Neutrophil (primary cell): ENCODE measurements at regions not wholly inside any gene's neighbourhood (a gene's known extent, or its start where the extent isn't known, plus 50 kb on each side); places are given as distances from the start of the nearest gene placed in this dataset.

Experiments used
- H3K27ac ChIP-seq: fragments of 200-600 bp; sonication (generic); 2 replicates; pipeline ENCODE4 v1.5.1; 2016; ENCODE audit warnings: mild to moderate bottlenecking, moderate library complexity
- H3K27me3 ChIP-seq: fragments of 200-600 bp; sonication (generic); 2 replicates; pipeline ENCODE4 v1.6.0; 2016; ENCODE audit warnings: mild to moderate bottlenecking
- H3K36me3 ChIP-seq: fragments of 200-600 bp; sonication (generic); 2 replicates; pipeline ENCODE4 v1.5.1; 2017
- H3K4me1 ChIP-seq, 2 experiments: fragments of 200-600 bp in 1 of 2; sonication (generic) in 1 of 2; 1 replicate in 1 of 2; 2 replicates in 1 of 2; pipeline versions ENCODE4 v1.5.1 to v1.6.1; 2013 to 2016; ENCODE audit warnings: low read depth in 1 of 2, low read length in 1 of 2, mild to moderate bottlenecking in 1 of 2, moderate library complexity in 1 of 2; ENCODE audit not compliant: control insufficient read depth in 1 of 2, insufficient read depth in 1 of 2
- H3K4me3 ChIP-seq, 2 experiments: fragments of 200-600 bp in 1 of 2; sonication (generic) in 1 of 2; 1 replicate in 1 of 2; 2 replicates in 1 of 2; pipeline ENCODE4 v1.5.1; 2013 to 2016; ENCODE audit warnings: low read depth in 1 of 2, low read length in 1 of 2, mild to moderate bottlenecking in 1 of 2, moderate library complexity in 1 of 2
- H3K9me3 ChIP-seq: fragments of 200-600 bp; sonication (generic); 2 replicates; pipeline ENCODE4 v1.5.1; 2016
- CTCF ChIP-seq: fragments of 200-600 bp; sonication (generic); IDR thresholded peaks from 2 replicates; pipeline ENCODE4 v1.5.1; 2016; ENCODE audit warnings: antibody characterized with exemption

DNA sequence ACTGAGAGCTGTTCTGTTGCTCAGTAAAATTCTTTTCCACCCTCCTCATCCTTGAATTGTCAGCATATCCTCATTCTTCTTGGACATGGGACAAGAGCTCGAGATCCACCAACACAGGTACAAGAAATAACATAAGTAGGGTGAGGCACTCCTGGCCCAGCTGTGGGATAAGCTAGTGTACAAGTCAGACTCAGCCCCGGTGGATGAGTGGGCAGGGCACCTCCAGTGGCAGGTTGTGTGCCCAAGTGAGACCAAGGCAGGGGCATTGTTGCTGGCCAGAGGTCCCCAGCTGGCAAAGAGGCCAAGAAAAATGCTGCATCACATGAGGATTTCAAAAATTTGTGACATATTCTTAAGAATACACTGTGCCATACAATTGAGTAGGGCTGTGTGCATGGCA is 402.0 kb upstream of the ZWINT start:
- TF ChIP-seq CTCF: no peak
- no peaks in the 10 kb centered on the region for H3K4me1 ChIP-seq
- peaks cover 4% of the 10 kb centered on the region for H3K9me3 ChIP-seq
- no peaks in the 10 kb centered on the region for H3K36me3 ChIP-seq
- no peak overlapping the region for H3K27ac ChIP-seq
- H3K27me3 ChIP-seq: no peaks in the 10 kb centered on the region
- H3K4me3 ChIP-seq: no peak overlapping the region

DNA sequence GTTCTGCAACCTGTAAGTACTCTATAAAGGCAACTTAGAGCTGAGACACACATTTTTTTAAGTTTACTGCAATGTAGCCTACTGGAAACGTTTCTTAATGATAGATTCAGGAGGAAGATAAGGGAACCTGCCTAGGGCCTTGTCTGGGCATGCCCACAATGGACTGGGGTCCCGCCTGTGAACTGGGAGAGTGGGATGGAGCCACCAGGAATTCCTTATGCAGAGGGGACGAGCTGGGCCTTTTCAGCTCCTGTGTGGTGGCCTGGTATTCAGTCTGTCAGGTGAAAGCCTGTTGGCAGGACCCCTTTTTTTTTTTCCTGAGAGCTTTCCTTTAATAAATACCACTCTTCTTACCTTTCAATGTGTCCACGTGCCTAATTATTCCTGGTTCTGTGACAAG is 384.4 kb upstream of the ZWINT start:
- H3K27me3 ChIP-seq: no peaks in the 10 kb centered on the region
- no peak for TF ChIP-seq CTCF
- no peaks in the 10 kb centered on the region for H3K9me3 ChIP-seq
- H3K4me3 ChIP-seq: no peak overlapping the region
- H3K4me1 ChIP-seq: no peaks in the 10 kb centered on the region
- no peak overlapping the region for H3K27ac ChIP-seq
- no peaks in the 10 kb centered on the region for H3K36me3 ChIP-seq

DNA sequence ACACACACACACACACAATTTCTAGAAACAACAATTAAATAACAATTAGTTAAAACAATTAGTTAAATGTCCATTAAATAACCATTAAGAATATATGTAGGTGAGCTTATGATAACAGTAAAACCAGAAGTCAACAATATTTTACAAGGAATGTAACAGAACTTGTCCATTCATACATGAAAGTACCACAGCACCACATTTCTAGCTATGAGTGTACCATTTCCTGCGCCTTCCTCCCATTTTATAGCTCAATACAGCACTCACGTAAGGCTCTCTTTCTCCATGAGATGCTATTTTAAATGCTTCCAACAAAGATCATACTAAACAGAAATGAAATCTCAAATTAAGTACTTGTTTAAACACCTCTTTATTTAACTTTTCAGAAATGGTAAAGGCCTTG is 367.3 kb upstream of the ZWINT start:
- H3K9me3 ChIP-seq: no peaks in the 10 kb centered on the region

DNA sequence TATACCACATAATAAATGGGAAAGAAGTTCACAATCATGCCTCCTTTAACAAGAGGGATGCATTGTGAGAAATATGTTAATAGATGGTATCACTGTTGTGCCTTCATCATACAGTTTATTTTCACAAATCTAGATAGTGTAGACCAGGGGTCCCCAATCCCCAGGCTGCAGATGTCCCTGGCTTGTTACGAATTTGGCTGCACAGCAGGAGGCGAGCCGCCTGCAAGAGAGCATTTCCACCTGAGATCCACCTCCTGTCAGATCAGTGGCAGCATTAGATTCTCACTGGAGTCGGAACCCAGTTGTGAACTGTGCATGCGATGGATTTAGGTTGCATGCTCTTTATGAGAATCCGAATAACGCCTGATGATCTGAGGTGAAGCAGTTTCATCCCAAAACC is 361.9 kb upstream of the ZWINT start:
- TF ChIP-seq CTCF: no peak
- no peak overlapping the region for H3K27ac ChIP-seq
- H3K9me3 ChIP-seq: no peaks in the 10 kb centered on the region
- no peak overlapping the region for H3K4me3 ChIP-seq
- H3K4me1 ChIP-seq: no peaks in the 10 kb centered on the region
- H3K36me3 ChIP-seq: no peaks in the 10 kb centered on the region
- H3K27me3 ChIP-seq: no peaks in the 10 kb centered on the region

More for the DNA sequence above, 367.3 kb upstream of the ZWINT start:
- TF ChIP-seq CTCF: no peak
- Histone ChIP-seq H3K27ac (no peak overlapping the region), H3K4me3 (no peak overlapping the region), H3K36me3 (no peaks in the 10 kb centered on the region), H3K27me3 (no peaks in the 10 kb centered on the region), H3K4me1 (no peaks in the 10 kb centered on the region)

- no peaks in the 10 kb centered on the region for H3K36me3 ChIP-seq
- H3K27ac ChIP-seq: no peak overlapping the region
- H3K4me1 ChIP-seq: no peaks in the 10 kb centered on the region
- no peak for TF ChIP-seq CTCF
- no peak overlapping the region for H3K4me3 ChIP-seq
- no peaks in the 10 kb centered on the region for H3K9me3 ChIP-seq
- H3K27me3 ChIP-seq: no peaks in the 10 kb centered on the region
Measured at GRCh38 chr10:56715262-56715661, 354.2 kb upstream of the ZWINT start.

DNA sequence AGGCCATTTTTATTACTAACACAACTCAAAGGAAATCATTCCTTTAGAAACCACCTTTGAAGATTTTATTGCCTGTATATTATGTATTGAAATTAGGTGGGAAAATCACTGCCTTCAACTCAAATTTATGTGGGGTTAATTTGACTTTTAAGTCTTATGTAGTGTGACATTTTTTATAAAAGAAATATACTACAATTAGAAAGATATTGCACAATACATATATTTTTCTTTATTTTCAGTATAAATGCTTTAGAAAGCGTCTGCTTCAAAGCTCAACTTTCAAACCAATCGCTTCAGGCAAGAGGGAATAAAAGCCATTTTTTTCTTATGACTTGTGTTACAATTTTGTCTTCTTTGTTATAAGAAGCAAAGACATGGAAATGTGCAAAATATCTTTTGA is 337.4 kb upstream of the ZWINT start:
- no peaks in the 10 kb centered on the region for H3K27me3 ChIP-seq
- no peak for TF ChIP-seq CTCF
- H3K4me1 ChIP-seq: no peaks in the 10 kb centered on the region
- H3K9me3 ChIP-seq: no peaks in the 10 kb centered on the region
- H3K27ac ChIP-seq: no peak overlapping the region
- H3K4me3 ChIP-seq: no peak overlapping the region
- H3K36me3 ChIP-seq: no peaks in the 10 kb centered on the region
